ENCODE measurements at regions not wholly inside any gene's neighbourhood (a gene's known extent, or its start where the extent isn't known, plus 50 kb on each side); places are given as distances from the start of the nearest gene placed in this dataset.

GRCh38 chr5:29185558-29185957 lies 2007.9 kb upstream of the CDH6 start:
- Histone ChIP-seq H3K4me3 (ENCODE audit: extremely low read depth in 1 of 4, insufficient read depth in 2 of 4, low read depth in 3 of 4, low read length in 4 of 4) (no peak overlapping the region), H4K20me1 (replicated peaks in 1 of 2; ENCODE audit: control insufficient read depth in 1 of 2, insufficient read depth in 2 of 2, low read length in 2 of 2) (no peaks in the 10 kb centered on the region), H4K8ac (ENCODE audit: extremely low read depth, insufficient read depth, low read length) (no peak overlapping the region), H3K9ac (replicated peaks in 1 of 4; ENCODE audit: extremely low read depth in 1 of 4, low read depth in 3 of 4, low read length in 3 of 4) (no peak overlapping the region), H2BK120ac (replicated peaks; ENCODE audit: low read depth, low read length) (no peak overlapping the region), H3K14ac (ENCODE audit: insufficient read length) (no peak overlapping the region), H3K36me3 (ENCODE audit: control insufficient read depth in 2 of 4, insufficient read depth in 4 of 4, low read length in 3 of 4) (no peaks in the 10 kb centered on the region), H4K5ac (ENCODE audit: insufficient read length, low read depth, low read length) (no peak overlapping the region), H3K4me1 (replicated peaks in 1 of 4; ENCODE audit: control insufficient read depth in 3 of 4, insufficient read depth in 4 of 4, low read length in 3 of 4) (no peaks in the 10 kb centered on the region), H3K23ac (ENCODE audit: insufficient read length) (no peak overlapping the region), H2AK5ac (ENCODE audit: low read depth, low read length) (no peak overlapping the region), H3K23me2 (ENCODE audit: low read depth, low read length) (no peaks in the 10 kb centered on the region), H3K79me1 (ENCODE audit: low read depth, low read length) (no peaks in the 10 kb centered on the region), H3K27me3 (replicated peaks in 1 of 4; ENCODE audit: control insufficient read depth in 3 of 4, extremely low read depth in 1 of 4, insufficient read depth in 3 of 4, low read length in 3 of 4) (no peaks in the 10 kb centered on the region), H3K9me3 (ENCODE audit: insufficient read depth in 2 of 2, low read depth in 1 of 2, low read length in 1 of 2) (no peaks in the 10 kb centered on the region; a peak in 1 of 4 replicates), H2AFZ (ENCODE audit: low read length) (no peak overlapping the region), H3K27ac (ENCODE audit: low read depth, low read length) (no peak overlapping the region), H4K91ac (replicated peaks; ENCODE audit: insufficient read length, low read length) (no peak overlapping the region), H3K79me2 (ENCODE audit: control insufficient read depth in 1 of 2, insufficient read depth in 2 of 2, low read length in 2 of 2) (no peaks in the 10 kb centered on the region), H3K4ac (replicated peaks; ENCODE audit: insufficient read length, low read depth, low read length) (no peak overlapping the region), H3K4me2 (ENCODE audit: insufficient read depth in 1 of 2, low read depth in 2 of 2, low read length in 2 of 2) (no peak overlapping the region), H2BK5ac (ENCODE audit: low read depth, low read length) (no peak overlapping the region), H2BK20ac (ENCODE audit: low read length) (no peak overlapping the region), H2BK15ac (ENCODE audit: low read length) (no peak overlapping the region), H2BK12ac (ENCODE audit: low read depth, low read length) (no peak overlapping the region), H3K56ac (replicated peaks; ENCODE audit: insufficient read length, low read depth, low read length) (no peak overlapping the region), H3K18ac (ENCODE audit: extremely low read depth, low read length) (no peak overlapping the region)
- TF ChIP-seq CBX8 (IDR thresholded peaks at IDR 0.05; ENCODE audit: borderline replicate concordance, low read depth, low read length): no peak
- TF ChIP-seq BRCA1 (IDR thresholded peaks at IDR 0.05; ENCODE audit: low read depth, low read length): no peak
- TF ChIP-seq RBBP5 (IDR thresholded peaks at IDR 0.05; ENCODE audit: borderline replicate concordance, low read depth, low read length): no peak
- TF ChIP-seq POLR2AphosphoS5 (IDR thresholded peaks at IDR 0.05; ENCODE audit: low read depth, low read length): no peak
- TF ChIP-seq BCL11A (IDR thresholded peaks at IDR 0.05; ENCODE audit: low read depth in 2 of 2, low read length in 2 of 2): no peak
- no peak for TF ChIP-seq NRF1 (IDR thresholded peaks at IDR 0.05; ENCODE audit: low read depth, low read length)
- no peak for TF ChIP-seq TCF12 (IDR thresholded peaks at IDR 0.05; ENCODE audit: low read depth, low read length)
- no peak for TF ChIP-seq SIN3A (conservative IDR thresholded peaks at IDR 0.05 in 1 of 2, IDR thresholded peaks at IDR 0.05 in 1 of 2; ENCODE audit: low read depth in 1 of 2, low read length in 2 of 2)
- TF ChIP-seq SP2 (IDR thresholded peaks at IDR 0.05; ENCODE audit: low read length): no peak
- no peak for TF ChIP-seq CTCF (IDR thresholded peaks at IDR 0.05; ENCODE audit: control extremely low read depth in 1 of 3, insufficient read depth in 1 of 3, low read depth in 1 of 3, low read length in 3 of 3)
- no peak for TF ChIP-seq JUN (IDR thresholded peaks at IDR 0.05; ENCODE audit: low read depth, low read length)
- TF ChIP-seq GABPA (IDR thresholded peaks at IDR 0.05; ENCODE audit: borderline replicate concordance, insufficient read depth, low read length): no peak
- TF ChIP-seq YY1 (IDR thresholded peaks at IDR 0.05; ENCODE audit: low read depth, low read length): no peak
- POLR2A ChIA-PET (ENCODE audit: partially characterized antibody): no interaction called here
- FAIRE-seq: no peak
- WGBS, 2 experiments (ENCODE audit: extremely low coverage in 1 of 2, insufficient coverage in 1 of 2, insufficient read length in 1 of 2, insufficient replicate concordance in 2 of 2, low coverage in 1 of 2, low lambda C conversion rate in 2 of 2, missing lambda C conversion rate in 1 of 2): 89% methylated on average over 1 of the region's 1 CpG; no CpG with 5 or more reads in 1 of the 2 experiments
- DNase-seq (ENCODE audit: low read depth in 1 of 2, low spot score in 2 of 2): no peak
- CTCF ChIA-PET (ENCODE audit: partially characterized antibody): no interaction called here

Measured in H1 (cell line).